Lower leg skin (tissue), 3 donors: ENCODE measurements at regions not wholly inside any gene's neighbourhood (a gene's known extent, or its start where the extent isn't known, plus 50 kb on each side); places are given as distances from the start of the nearest gene placed in this dataset.
"Not testable (repeated sequence)": the region's sequence is repeated elsewhere in the genome, so short reads cannot be mapped to it uniquely, and the experiment has no call there.

Experiments
- CTCF ChIP-seq, 3 donors: fragments of 450-650 bp; IDR thresholded peaks; one replicate each; pipeline ENCODE4 v1.5.1; 2016; ENCODE audit warnings: antibody characterized with exemption in 3 of 3, mild to moderate bottlenecking in 3 of 3, moderate library complexity in 2 of 3
- POLR2A ChIP-seq, 2 donors: fragments of 450-650 bp; IDR thresholded peaks; one replicate each; pipeline ENCODE4 v1.6.1; 2016 to 2017; ENCODE audit warnings: antibody characterized with exemption in 2 of 2, mild to moderate bottlenecking in 1 of 2, moderate library complexity in 1 of 2

GRCh38 chr9:65455751-65456647, 171.0 kb upstream of the FOXD4L5 start:
- not testable (repeated sequence) for TF ChIP-seq CTCF, POLR2A (IDR thresholded peaks at IDR 0.05)
